CD14-positive monocyte (primary cell): ENCODE measurements at regions not wholly inside any gene's neighbourhood (a gene's known extent, or its start where the extent isn't known, plus 50 kb on each side); places are given as distances from the start of the nearest gene placed in this dataset.

Source experiments
- DNase-seq, 3 donors: peaks; one replicate each; pipeline ENCODE4 v3.0.0-alpha.2; 2011 to 2022
- H2AFZ ChIP-seq: 2 replicates; pipeline ENCODE4 v1.6.0; 2012; ENCODE audit warnings: mild to moderate bottlenecking, low read depth, low read length, inconsistent platforms; ENCODE audit not compliant: insufficient read depth, poor library complexity, severe bottlenecking
- H3K27ac ChIP-seq, 2 donors: 1 replicate in 1 of 2; 2 replicates in 1 of 2; pipeline ENCODE4 v1.5.1; 2012 to 2013; ENCODE audit warnings: low read length in 2 of 2, control low read depth in 1 of 2, inconsistent platforms in 1 of 2, low read depth in 1 of 2, mild to moderate bottlenecking in 1 of 2
- H3K27me3 ChIP-seq, 2 donors: one replicate each; pipeline versions ENCODE4 v1.6.0 to v1.6.1; 2011 to 2013; ENCODE audit warnings: low read length in 2 of 2; ENCODE audit not compliant: control insufficient read depth in 2 of 2, insufficient read depth in 2 of 2
- H3K36me3 ChIP-seq, 2 donors: replicated peaks in 1 of 2; 1 replicate in 1 of 2; 2 replicates in 1 of 2; pipeline versions ENCODE4 v1.5.1 to v1.6.1; 2012 to 2013; ENCODE audit warnings: low read length in 2 of 2, control low read depth in 1 of 2, inconsistent platforms in 1 of 2, mild to moderate bottlenecking in 1 of 2; ENCODE audit not compliant: insufficient read depth in 2 of 2, control insufficient read depth in 1 of 2
- H3K4me1 ChIP-seq, 2 donors: 1 replicate in 1 of 2; 2 replicates in 1 of 2; pipeline versions ENCODE4 v1.5.1 to v1.6.1; 2012 to 2013; ENCODE audit warnings: low read length in 2 of 2, control low read depth in 1 of 2, inconsistent platforms in 1 of 2, mild to moderate bottlenecking in 1 of 2, moderate library complexity in 1 of 2; ENCODE audit not compliant: insufficient read depth in 2 of 2, control insufficient read depth in 1 of 2
- H3K4me2 ChIP-seq: replicated peaks from 2 replicates; pipeline ENCODE3; 2012; ENCODE audit warnings: low read length, moderate library complexity, mild to moderate bottlenecking; ENCODE audit not compliant: poor library complexity, severe bottlenecking; ENCODE audit errors: extremely low read depth
- H3K4me3 ChIP-seq, 3 experiments: fragments of 200-600 bp in 1 of 3; sonication (generic) in 1 of 3; replicated peaks in 1 of 3; 1 replicate in 2 of 3; 2 replicates in 1 of 3; pipeline ENCODE4 v1.5.1; 2011 to 2013; ENCODE audit warnings: low read length in 3 of 3, mild to moderate bottlenecking in 3 of 3, control low read depth in 2 of 3, low read depth in 2 of 3, inconsistent platforms in 1 of 3, moderate library complexity in 1 of 3
- H3K79me2 ChIP-seq: 2 replicates; pipeline ENCODE4 v1.6.0; 2012; ENCODE audit warnings: mild to moderate bottlenecking, control low read depth, inconsistent platforms, low read length, moderate library complexity; ENCODE audit not compliant: insufficient read depth
- H3K9ac ChIP-seq: 2 replicates; pipeline ENCODE4 v1.6.0; 2017; ENCODE audit warnings: low read length, mild to moderate bottlenecking; ENCODE audit not compliant: insufficient read depth, poor library complexity, severe bottlenecking
- H3K9me3 ChIP-seq, 2 donors: replicated peaks in 1 of 2; 1 replicate in 1 of 2; 2 replicates in 1 of 2; pipeline versions ENCODE4 v1.5.1 to v1.6.1; 2012 to 2013; ENCODE audit warnings: low read length in 2 of 2, control low read depth in 1 of 2; ENCODE audit not compliant: control insufficient read depth in 1 of 2, insufficient read depth in 1 of 2
- H4K20me1 ChIP-seq: 2 replicates; pipeline ENCODE4 v1.6.0; 2012; ENCODE audit warnings: mild to moderate bottlenecking, low read length, control low read depth, moderate library complexity; ENCODE audit not compliant: insufficient read depth
- H3K27ac Mint-ChIP-seq, 7 donors: one replicate each; pipeline ENCODE4 v1.8.0; 2020; ENCODE audit warnings: mild to moderate bottlenecking in 7 of 7, mixed read lengths in 7 of 7, moderate library complexity in 6 of 7, inconsistent platforms in 2 of 7
- H3K27me3 Mint-ChIP-seq, 3 donors: one replicate each; pipeline ENCODE4 v1.8.0; 2021 to 2022; ENCODE audit warnings: low read depth in 3 of 3, mild to moderate bottlenecking in 3 of 3, mixed read lengths in 3 of 3, moderate library complexity in 3 of 3, inconsistent platforms in 1 of 3
- H3K36me3 Mint-ChIP-seq, 2 donors: one replicate each; pipeline ENCODE4 v1.8.0; 2020; ENCODE audit warnings: mixed read lengths in 2 of 2, inconsistent platforms in 1 of 2, mild to moderate bottlenecking in 1 of 2
- H3K4me1 Mint-ChIP-seq: one replicate; pipeline ENCODE4 v1.8.0; 2020; ENCODE audit warnings: mild to moderate bottlenecking, mixed read lengths
- H3K4me3 Mint-ChIP-seq, 2 donors: one replicate each; pipeline ENCODE4 v1.8.0; 2020; ENCODE audit warnings: mild to moderate bottlenecking in 2 of 2, mixed read lengths in 2 of 2, moderate library complexity in 1 of 2
- H3K9me3 Mint-ChIP-seq, 7 donors: one replicate each; pipeline ENCODE4 v1.8.0; 2020 to 2022; ENCODE audit warnings: mixed read lengths in 7 of 7, mild to moderate bottlenecking in 6 of 7, moderate library complexity in 6 of 7, inconsistent platforms in 2 of 7
- WGBS: methylation state at CpG from one replicate; pipeline ENCODE4 v1.1.5; 2013; ENCODE audit warnings: missing lambda C conversion rate; ENCODE audit not compliant: insufficient coverage; 5-methylcytosine and 5-hydroxymethylcytosine counted together
- intact Hi-C, 2 donors: fragments of 100-400 bp; cut with micrococcal nuclease; formaldehyde crosslinking; loops; one replicate each; pipeline versions ENCODE4 v1.15.0 to v1.15.1; 2023
- TF ChIP-seq, protein P1 (sequence below): fragments of 200-600 bp; IDR thresholded peaks from one replicate; pipeline ENCODE4 v1.8.0; 2022; ENCODE audit warnings: antibody characterized with exemption, mild to moderate bottlenecking

- no CpG with 5 or more reads among the region's 3 CpGs for WGBS
- Histone ChIP-seq H4K20me1 (no peaks in the 10 kb centered on the region), H2AFZ (no peak overlapping the region), H3K36me3 (no peaks in the 10 kb centered on the region), H3K79me2 (no peaks in the 10 kb centered on the region), H3K4me2 (no peak overlapping the region), H3K4me1 (peaks cover 0 to 2% of the 10 kb centered on the region in 2 donors), H3K4me3 (no peak overlapping the region), H3K27ac (no peak overlapping the region), H3K9me3 (no peaks in the 10 kb centered on the region), H3K9ac (no peak overlapping the region), H3K27me3 (no peaks in the 10 kb centered on the region)
- H3K9me3 Mint-ChIP-seq = peaks cover 0 to 6% (median 3%) of the 10 kb centered on the region in 7 donors
- intact Hi-C loops = no loop called here
- TF ChIP-seq, protein P1, sequence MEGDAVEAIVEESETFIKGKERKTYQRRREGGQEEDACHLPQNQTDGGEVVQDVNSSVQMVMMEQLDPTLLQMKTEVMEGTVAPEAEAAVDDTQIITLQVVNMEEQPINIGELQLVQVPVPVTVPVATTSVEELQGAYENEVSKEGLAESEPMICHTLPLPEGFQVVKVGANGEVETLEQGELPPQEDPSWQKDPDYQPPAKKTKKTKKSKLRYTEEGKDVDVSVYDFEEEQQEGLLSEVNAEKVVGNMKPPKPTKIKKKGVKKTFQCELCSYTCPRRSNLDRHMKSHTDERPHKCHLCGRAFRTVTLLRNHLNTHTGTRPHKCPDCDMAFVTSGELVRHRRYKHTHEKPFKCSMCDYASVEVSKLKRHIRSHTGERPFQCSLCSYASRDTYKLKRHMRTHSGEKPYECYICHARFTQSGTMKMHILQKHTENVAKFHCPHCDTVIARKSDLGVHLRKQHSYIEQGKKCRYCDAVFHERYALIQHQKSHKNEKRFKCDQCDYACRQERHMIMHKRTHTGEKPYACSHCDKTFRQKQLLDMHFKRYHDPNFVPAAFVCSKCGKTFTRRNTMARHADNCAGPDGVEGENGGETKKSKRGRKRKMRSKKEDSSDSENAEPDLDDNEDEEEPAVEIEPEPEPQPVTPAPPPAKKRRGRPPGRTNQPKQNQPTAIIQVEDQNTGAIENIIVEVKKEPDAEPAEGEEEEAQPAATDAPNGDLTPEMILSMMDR = no peak
- H3K27ac Mint-ChIP-seq = no peak overlapping the region
- DNase-seq = no peak
- no peaks in the 10 kb centered on the region for H3K36me3 Mint-ChIP-seq
- H3K4me1 Mint-ChIP-seq = peaks cover 9% of the 10 kb centered on the region
- no peak overlapping the region for H3K4me3 Mint-ChIP-seq
- H3K27me3 Mint-ChIP-seq = no peaks in the 10 kb centered on the region
These were observed 98.3 kb upstream of the EOLA2 start for GRCh38 chrX:150036641-150037040.

- Histone ChIP-seq H3K27ac (no peak overlapping the region), H3K9me3 (no peaks in the 10 kb centered on the region), H3K79me2 (no peaks in the 10 kb centered on the region), H3K9ac (no peak overlapping the region), H3K4me1 (peaks cover 0 to 2% of the 10 kb centered on the region in 2 donors), H3K27me3 (no peaks in the 10 kb centered on the region), H4K20me1 (no peaks in the 10 kb centered on the region), H2AFZ (no peak overlapping the region), H3K4me3 (no peak overlapping the region), H3K4me2 (no peak overlapping the region), H3K36me3 (no peaks in the 10 kb centered on the region)
- H3K36me3 Mint-ChIP-seq = no peaks in the 10 kb centered on the region
- H3K4me1 Mint-ChIP-seq = peaks cover 9% of the 10 kb centered on the region
- no peaks in the 10 kb centered on the region for H3K27me3 Mint-ChIP-seq
- intact Hi-C loops = no loop called here
- 63% methylated on average over 2 of the region's 2 CpGs for WGBS
- H3K4me3 Mint-ChIP-seq = no peak overlapping the region
- no peak overlapping the region for H3K27ac Mint-ChIP-seq
- H3K9me3 Mint-ChIP-seq = peaks cover 0 to 6% (median 2%) of the 10 kb centered on the region in 7 donors
- TF ChIP-seq, protein P1 = no peak
- DNase-seq = no peak
These were observed 98.8 kb upstream of the EOLA2 start for GRCh38 chrX:150037041-150037440.
